Right atrium auricular region (tissue), 2 donors: ENCODE measurements at regions not wholly inside any gene's neighbourhood (a gene's known extent, or its start where the extent isn't known, plus 50 kb on each side); places are given as distances from the start of the nearest gene placed in this dataset.

ENCODE experiments used
- DNase-seq: peaks from one replicate; pipeline ENCODE4 v3.0.0-alpha.2; 2019; ENCODE audit warnings: low spot score
- H3K27ac ChIP-seq, 2 donors: fragments of 200-600 bp; sonication (generic); 1 replicate in 1 of 2; 2 replicates in 1 of 2; pipeline ENCODE4 v1.5.1; 2016 to 2019
- H3K27me3 ChIP-seq, 2 donors: fragments of 200-600 bp; sonication (generic); one replicate each; pipeline versions ENCODE4 v1.5.1 to v1.6.0; 2017 to 2019
- H3K36me3 ChIP-seq: fragments of 200-600 bp; sonication (generic); one replicate; pipeline ENCODE4 v1.5.1; 2016
- H3K4me1 ChIP-seq, 2 donors: fragments of 200-600 bp; sonication (generic); one replicate each; pipeline versions ENCODE4 v1.5.1 to v1.6.0; 2017 to 2019
- H3K4me3 ChIP-seq, 2 donors: fragments of 200-600 bp; sonication (generic); 1 replicate in 1 of 2; 2 replicates in 1 of 2; pipeline ENCODE4 v1.5.1; 2017 to 2019; ENCODE audit warnings: mild to moderate bottlenecking in 1 of 2, moderate library complexity in 1 of 2
- H3K9me3 ChIP-seq, 2 donors: fragments of 200-600 bp; sonication (generic); one replicate each; pipeline ENCODE4 v1.5.1; 2019
- TF ChIP-seq, protein P1 (sequence below), 2 donors: fragments of 200-600 bp; sonication (generic); IDR thresholded peaks; one replicate each; pipeline ENCODE4 v1.5.1; 2019; ENCODE audit warnings: antibody characterized with exemption in 2 of 2

DNA sequence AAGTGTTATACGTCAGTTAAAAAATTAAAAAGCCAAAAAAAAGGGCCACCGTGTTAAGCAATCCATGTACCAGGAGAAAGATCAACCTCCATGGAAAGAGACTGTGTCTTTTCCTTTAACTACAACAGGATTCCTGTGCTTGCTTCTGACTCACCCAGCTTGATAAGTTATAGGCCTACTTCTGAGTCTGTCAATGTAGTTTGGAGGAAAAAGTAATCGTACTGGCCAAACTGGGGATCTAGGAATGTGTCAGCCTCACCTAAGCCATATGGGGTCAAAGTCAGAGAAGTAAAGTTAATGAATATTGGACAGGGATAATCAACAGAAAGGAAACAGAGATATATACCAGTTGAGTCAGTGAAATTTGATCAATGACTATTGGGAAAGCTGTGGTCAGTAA lies 470.8 kb upstream of the SLIT2 start:
- no peak for DNase-seq
- Histone ChIP-seq H3K9me3 (peaks cover 0 to 14% of the 10 kb centered on the region in 2 donors), H3K36me3 (no peaks in the 10 kb centered on the region), H3K27me3 (no peaks in the 10 kb centered on the region), H3K27ac (no peak overlapping the region), H3K4me3 (no peak overlapping the region), H3K4me1 (no peaks in the 10 kb centered on the region)
- TF ChIP-seq, protein P1, sequence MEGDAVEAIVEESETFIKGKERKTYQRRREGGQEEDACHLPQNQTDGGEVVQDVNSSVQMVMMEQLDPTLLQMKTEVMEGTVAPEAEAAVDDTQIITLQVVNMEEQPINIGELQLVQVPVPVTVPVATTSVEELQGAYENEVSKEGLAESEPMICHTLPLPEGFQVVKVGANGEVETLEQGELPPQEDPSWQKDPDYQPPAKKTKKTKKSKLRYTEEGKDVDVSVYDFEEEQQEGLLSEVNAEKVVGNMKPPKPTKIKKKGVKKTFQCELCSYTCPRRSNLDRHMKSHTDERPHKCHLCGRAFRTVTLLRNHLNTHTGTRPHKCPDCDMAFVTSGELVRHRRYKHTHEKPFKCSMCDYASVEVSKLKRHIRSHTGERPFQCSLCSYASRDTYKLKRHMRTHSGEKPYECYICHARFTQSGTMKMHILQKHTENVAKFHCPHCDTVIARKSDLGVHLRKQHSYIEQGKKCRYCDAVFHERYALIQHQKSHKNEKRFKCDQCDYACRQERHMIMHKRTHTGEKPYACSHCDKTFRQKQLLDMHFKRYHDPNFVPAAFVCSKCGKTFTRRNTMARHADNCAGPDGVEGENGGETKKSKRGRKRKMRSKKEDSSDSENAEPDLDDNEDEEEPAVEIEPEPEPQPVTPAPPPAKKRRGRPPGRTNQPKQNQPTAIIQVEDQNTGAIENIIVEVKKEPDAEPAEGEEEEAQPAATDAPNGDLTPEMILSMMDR (IDR thresholded peaks at IDR 0.05): no peak

GRCh38 chr4:19776929-19777328 lies 474.8 kb upstream of the SLIT2 start:
- Histone ChIP-seq H3K27ac (no peak overlapping the region), H3K4me1 (no peaks in the 10 kb centered on the region), H3K36me3 (no peaks in the 10 kb centered on the region), H3K27me3 (no peaks in the 10 kb centered on the region), H3K9me3 (no peaks in the 10 kb centered on the region), H3K4me3 (no peak overlapping the region)
- no peak for DNase-seq
- TF ChIP-seq, protein P1 (IDR thresholded peaks at IDR 0.05): no peak

GRCh38 chr4:19776021-19776459 lies 475.7 kb upstream of the SLIT2 start:
- Histone ChIP-seq H3K27ac (peak overlapping the region in 1 of 2 donors; percentile 22), H3K4me3 (no peak overlapping the region), H3K27me3 (no peaks in the 10 kb centered on the region), H3K9me3 (no peaks in the 10 kb centered on the region), H3K4me1 (no peaks in the 10 kb centered on the region), H3K36me3 (no peaks in the 10 kb centered on the region)
- DNase-seq: no peak
- TF ChIP-seq, protein P1 (IDR thresholded peaks at IDR 0.05): no peak

- H3K9me3 ChIP-seq: no peaks in the 10 kb centered on the region
- no peaks in the 10 kb centered on the region for H3K27me3 ChIP-seq
- no peak for DNase-seq
- no peak overlapping the region for H3K4me3 ChIP-seq
- TF ChIP-seq, protein P1 (IDR thresholded peaks at IDR 0.05): no peak
- H3K27ac ChIP-seq: no peak overlapping the region
- no peaks in the 10 kb centered on the region for H3K4me1 ChIP-seq
- H3K36me3 ChIP-seq: no peaks in the 10 kb centered on the region
These were observed 476.9 kb upstream of the SLIT2 start for GRCh38 chr4:19774690-19775256.

DNA sequence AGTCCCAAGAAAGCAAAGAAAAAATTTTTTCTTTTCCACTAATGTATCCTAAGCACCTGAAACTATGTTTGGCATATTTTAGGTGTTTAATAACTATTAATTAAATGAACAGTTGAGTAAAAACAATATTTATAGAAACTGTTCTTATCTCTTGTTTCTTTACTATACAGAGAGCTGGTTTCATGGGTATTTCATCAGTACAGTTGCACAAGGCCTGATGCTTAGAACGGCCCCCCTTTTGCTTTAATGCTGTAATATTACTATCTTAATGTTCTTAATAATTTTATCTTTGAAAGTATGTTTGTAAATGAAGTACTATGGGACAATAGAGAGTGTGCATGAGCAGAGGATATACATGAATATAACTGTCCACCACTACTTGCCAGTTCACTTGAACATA lies 479.1 kb upstream of the SLIT2 start:
- TF ChIP-seq, protein P1 (IDR thresholded peaks at IDR 0.05): no peak
- no peaks in the 10 kb centered on the region for H3K27me3 ChIP-seq
- H3K27ac ChIP-seq: no peak overlapping the region
- H3K4me3 ChIP-seq: no peak overlapping the region
- H3K9me3 ChIP-seq: no peaks in the 10 kb centered on the region
- no peaks in the 10 kb centered on the region for H3K4me1 ChIP-seq
- H3K36me3 ChIP-seq: no peaks in the 10 kb centered on the region
- DNase-seq: no peak

- DNase-seq: no peak
- Histone ChIP-seq H3K4me3 (no peak overlapping the region), H3K4me1 (no peaks in the 10 kb centered on the region), H3K27ac (no peak overlapping the region), H3K9me3 (no peaks in the 10 kb centered on the region), H3K36me3 (no peaks in the 10 kb centered on the region), H3K27me3 (no peaks in the 10 kb centered on the region)
- TF ChIP-seq, protein P1 (IDR thresholded peaks at IDR 0.05): no peak
These were observed 495.0 kb upstream of the SLIT2 start for GRCh38 chr4:19756661-19757060.
